GM23248 (cell line): ENCODE measurements at regions not wholly inside any gene's neighbourhood (a gene's known extent, or its start where the extent isn't known, plus 50 kb on each side); places are given as distances from the start of the nearest gene placed in this dataset.

Experiments used
- EZH2 ChIP-seq: fragments of 200-600 bp; sonication (generic); IDR thresholded peaks from 2 replicates; pipeline ENCODE4 v1.6.1; 2018; ENCODE audit warnings: antibody characterized with exemption, mild to moderate bottlenecking; ENCODE audit not compliant: insufficient read depth, poor library complexity, severe bottlenecking
- EZH2phosphoT487 ChIP-seq: fragments of 200-600 bp; sonication (generic); IDR thresholded peaks from 2 replicates; pipeline ENCODE4 v1.6.1; 2018; ENCODE audit warnings: antibody characterized with exemption, moderate library complexity, mild to moderate bottlenecking, low read depth; ENCODE audit not compliant: insufficient read depth

DNA sequence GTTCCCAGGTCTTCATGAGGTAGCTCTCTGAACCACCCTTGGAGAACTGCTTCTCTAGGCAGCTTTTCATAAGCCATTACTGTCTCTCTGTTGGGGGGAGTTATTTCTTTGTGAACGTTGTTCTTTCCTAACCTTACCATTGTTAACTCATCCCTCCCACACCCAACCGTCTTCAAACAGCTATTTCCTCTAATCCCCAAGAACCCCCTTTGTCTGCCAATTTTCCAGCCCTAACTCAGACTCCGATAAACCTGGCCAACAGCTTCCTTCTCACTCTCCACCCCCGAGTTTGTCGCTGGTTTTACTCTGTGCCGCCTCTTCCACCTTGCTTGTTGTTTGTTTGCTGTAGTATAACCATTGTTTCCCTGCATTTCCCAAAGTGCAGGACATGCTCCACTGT is 131.5 kb downstream of the CCDC34 start:
- no peak for TF ChIP-seq EZH2
- no peak for TF ChIP-seq EZH2phosphoT487
